COLO668 (cell line): ENCODE measurements at regions not wholly inside any gene's neighbourhood (a gene's known extent, or its start where the extent isn't known, plus 50 kb on each side); places are given as distances from the start of the nearest gene placed in this dataset.
"Not testable (repeated sequence)": the region's sequence is repeated elsewhere in the genome, so short reads cannot be mapped to it uniquely, and the experiment has no call there.

ENCODE experiments used
- DNase-seq: peaks from one replicate; lab custom pipeline; 2025; ENCODE audit not compliant: unreplicated experiment; lab: John Stamatoyannopoulos, UW

GRCh38 chr22:49361164-49361563, 466.5 kb downstream of the BRD1 start:
- DNase-seq, result no peak

GRCh38 chr22:49360746-49361145, 466.9 kb downstream of the BRD1 start:
- DNase-seq, result no peak

GRCh38 chr22:49359076-49359475, 468.6 kb downstream of the BRD1 start:
- no peak for DNase-seq

- DNase-seq, result no peak
Observed at GRCh38 chr22:49357661-49358440, 469.8 kb downstream of the BRD1 start.

- DNase-seq, result no peak
Observed at GRCh38 chr22:49356428-49356827, 471.2 kb downstream of the BRD1 start.

GRCh38 chr22:49355211-49355920, 472.3 kb downstream of the BRD1 start:
- no peak for DNase-seq

GRCh38 chr22:49354516-49355210, 473.0 kb downstream of the BRD1 start:
- no peak for DNase-seq

- DNase-seq, result no peak
Observed at GRCh38 chr22:49353235-49353634, 474.4 kb downstream of the BRD1 start.

- no peak for DNase-seq
Observed at GRCh38 chr22:49352361-49353169, 475.1 kb downstream of the BRD1 start.

- DNase-seq, result no peak
Observed at GRCh38 chr22:49351761-49352227, 475.9 kb downstream of the BRD1 start.

GRCh38 chr22:49350441-49351121, 477.1 kb downstream of the BRD1 start:
- peak; percentile 16 for DNase-seq

GRCh38 chr22:49349841-49350381, 477.8 kb downstream of the BRD1 start:
- no peak for DNase-seq

GRCh38 chr22:49349181-49349835, 478.4 kb downstream of the BRD1 start:
- DNase-seq, result no peak

GRCh38 chr22:49348631-49349030, 479.0 kb downstream of the BRD1 start:
- DNase-seq, result no peak

- no peak for DNase-seq
Observed at GRCh38 chr22:49347376-49347775, 480.3 kb downstream of the BRD1 start.

- DNase-seq, result no peak
Observed at GRCh38 chr22:49345896-49346295, 481.8 kb downstream of the BRD1 start.

GRCh38 chr22:49344656-49345055, 483.0 kb downstream of the BRD1 start:
- no peak for DNase-seq

- DNase-seq, result no peak
Observed at GRCh38 chr22:49344161-49344560, 483.5 kb downstream of the BRD1 start.

GRCh38 chr22:49340406-49340805, 487.3 kb downstream of the BRD1 start:
- no peak for DNase-seq

GRCh38 chr22:49336483-49336882, 491.2 kb downstream of the BRD1 start:
- DNase-seq, result not testable (repeated sequence)
